Colonic mucosa (tissue), 4 donors: ENCODE measurements at regions not wholly inside any gene's neighbourhood (a gene's known extent, or its start where the extent isn't known, plus 50 kb on each side); places are given as distances from the start of the nearest gene placed in this dataset.

Experiments
- DNase-seq: peaks from one replicate; pipeline ENCODE4 v3.0.0-alpha.2; 2020
- H3K27ac ChIP-seq: fragments of 200-600 bp; one replicate; pipeline ENCODE4 v1.8.0; 2021
- H3K27me3 ChIP-seq: fragments of 200-600 bp; one replicate; pipeline ENCODE4 v1.8.0; 2021
- H3K36me3 ChIP-seq: fragments of 200-600 bp; one replicate; pipeline ENCODE4 v1.8.0; 2021
- H3K4me1 ChIP-seq: fragments of 200-600 bp; one replicate; pipeline ENCODE4 v1.8.0; 2021; ENCODE audit warnings: mild to moderate bottlenecking
- H3K4me3 ChIP-seq: fragments of 200-600 bp; one replicate; pipeline ENCODE4 v1.8.0; 2021
- H3K9ac ChIP-seq, 2 donors: one replicate each; pipeline ENCODE4 v1.7.0; 2013; ENCODE audit warnings: control low read depth in 2 of 2, low read depth in 2 of 2, low read length in 2 of 2
- H3K9me3 ChIP-seq: fragments of 200-600 bp; one replicate; pipeline ENCODE4 v1.8.0; 2021
- CTCF ChIP-seq: fragments of 200-600 bp; IDR thresholded peaks from one replicate; pipeline ENCODE4 v1.8.0; 2022; ENCODE audit warnings: antibody characterized with exemption, mild to moderate bottlenecking
- intact Hi-C: fragments of 100-400 bp; cut with DNase I; formaldehyde crosslinking; loops from one replicate; pipeline ENCODE4 v1.14.1; 2022
- donor health status: healthy.
- donor health status: DM: no; HTN: no; CAD: no.
- donor health status: DM: no; HTN: no; CAD: no.

- Histone ChIP-seq H3K4me3 (no peak overlapping the region), H3K27ac (peak overlapping the region; percentile 8), H3K27me3 (no peaks in the 10 kb centered on the region), H3K36me3 (no peaks in the 10 kb centered on the region), H3K9ac (no peak overlapping the region), H3K4me1 (no peaks in the 10 kb centered on the region), H3K9me3 (no peaks in the 10 kb centered on the region)
- peak; percentile 35 for DNase-seq
- no peak for TF ChIP-seq CTCF
- intact Hi-C loops = no loop called here
Observed at GRCh38 chr7:46651561-46652088, 730.6 kb upstream of the IGFBP3 start.

- Histone ChIP-seq H3K4me3 (no peak overlapping the region), H3K9ac (no peak overlapping the region), H3K9me3 (no peaks in the 10 kb centered on the region), H3K27me3 (no peaks in the 10 kb centered on the region), H3K27ac (peak overlapping the region; percentile 8), H3K4me1 (no peaks in the 10 kb centered on the region), H3K36me3 (no peaks in the 10 kb centered on the region)
- DNase-seq = peak; percentile 69
- no peak for TF ChIP-seq CTCF
- intact Hi-C loops = no loop called here
Observed at GRCh38 chr7:46651070-46651469, 730.0 kb upstream of the IGFBP3 start.

GRCh38 chr7:46649876-46650275 is 728.8 kb upstream of the IGFBP3 start:
- TF ChIP-seq CTCF = no peak
- no peaks in the 10 kb centered on the region for H3K27me3 ChIP-seq
- no peak for DNase-seq
- H3K4me3 ChIP-seq = no peak overlapping the region
- no peak overlapping the region for H3K27ac ChIP-seq
- H3K36me3 ChIP-seq = no peaks in the 10 kb centered on the region
- intact Hi-C loops = no loop called here
- H3K9ac ChIP-seq = no peak overlapping the region
- H3K4me1 ChIP-seq = no peaks in the 10 kb centered on the region
- no peaks in the 10 kb centered on the region for H3K9me3 ChIP-seq

GRCh38 chr7:46637793-46638735 is 717.0 kb upstream of the IGFBP3 start:
- intact Hi-C loops = no loop called here
- Histone ChIP-seq H3K27me3 (no peaks in the 10 kb centered on the region), H3K4me1 (no peaks in the 10 kb centered on the region), H3K36me3 (no peaks in the 10 kb centered on the region), H3K9ac (no peak overlapping the region), H3K9me3 (no peaks in the 10 kb centered on the region), H3K4me3 (no peak overlapping the region), H3K27ac (no peak overlapping the region)
- no peak for DNase-seq
- no peak for TF ChIP-seq CTCF

- H3K27ac ChIP-seq = no peak overlapping the region
- no peak for DNase-seq
- intact Hi-C loops = no loop called here
- H3K27me3 ChIP-seq = no peaks in the 10 kb centered on the region
- no peaks in the 10 kb centered on the region for H3K36me3 ChIP-seq
- H3K4me3 ChIP-seq = no peak overlapping the region
- no peaks in the 10 kb centered on the region for H3K9me3 ChIP-seq
- no peak for TF ChIP-seq CTCF
- no peaks in the 10 kb centered on the region for H3K4me1 ChIP-seq
- H3K9ac ChIP-seq = no peak overlapping the region
Observed at GRCh38 chr7:46636022-46636421, 715.0 kb upstream of the IGFBP3 start.
